Epithelial cell of esophagus (primary cell): ENCODE measurements at regions not wholly inside any gene's neighbourhood (a gene's known extent, or its start where the extent isn't known, plus 50 kb on each side); places are given as distances from the start of the nearest gene placed in this dataset.

Source experiments
- DNase-seq: peaks from one replicate; pipeline ENCODE4 v3.0.0; 2010; ENCODE audit warnings: low read depth
- H3K4me3 ChIP-seq: 2 replicates; pipeline ENCODE4 v1.5.1; 2011; ENCODE audit warnings: mild to moderate bottlenecking, low read length, control low read depth
- CTCF ChIP-seq: IDR thresholded peaks from 2 replicates; pipeline ENCODE4 v1.5.1; 2011; ENCODE audit warnings: low read depth, mild to moderate bottlenecking, low read length, control low read depth, inconsistent platforms; ENCODE audit not compliant: insufficient read depth; ENCODE audit errors: missing control alignments

DNA sequence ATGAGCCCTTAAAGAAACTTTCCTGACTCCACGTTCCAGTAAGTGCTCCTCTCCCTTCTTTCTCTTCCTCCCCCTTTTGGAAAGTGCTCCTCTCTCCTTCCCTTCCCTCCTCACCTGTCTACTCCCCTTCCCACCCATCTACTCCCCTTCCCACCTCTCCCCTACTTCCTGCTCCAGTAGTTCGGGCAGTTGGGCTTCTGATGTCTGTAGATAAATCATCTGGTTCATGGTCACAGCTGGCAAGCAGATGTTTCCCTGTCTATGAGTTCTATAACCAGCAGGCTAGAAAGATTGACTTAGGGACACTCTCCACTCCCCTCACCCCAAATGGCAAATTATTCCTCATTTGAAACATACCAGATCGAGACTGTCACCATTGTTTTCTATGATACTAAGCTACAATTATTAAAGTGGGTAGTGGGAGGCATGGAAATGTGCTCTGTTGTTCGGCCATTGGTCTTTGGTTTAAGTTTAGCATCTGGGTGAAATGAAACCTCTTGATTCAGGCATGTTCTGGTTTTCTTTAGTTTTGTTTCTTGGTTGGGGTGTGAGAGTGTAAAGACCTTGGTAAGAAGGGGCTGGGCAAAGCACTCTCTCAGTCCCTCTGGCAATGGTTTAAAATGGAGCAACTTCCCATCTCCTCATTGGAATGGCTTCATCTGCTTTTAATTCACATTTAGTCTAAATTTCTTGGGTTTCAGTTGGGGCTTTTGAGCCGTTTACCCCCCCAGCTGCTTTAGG lies 413.2 kb upstream of the SPRED2 start:
- no peak overlapping the region for H3K4me3 ChIP-seq
- TF ChIP-seq CTCF = no peak
- no peak for DNase-seq

DNA sequence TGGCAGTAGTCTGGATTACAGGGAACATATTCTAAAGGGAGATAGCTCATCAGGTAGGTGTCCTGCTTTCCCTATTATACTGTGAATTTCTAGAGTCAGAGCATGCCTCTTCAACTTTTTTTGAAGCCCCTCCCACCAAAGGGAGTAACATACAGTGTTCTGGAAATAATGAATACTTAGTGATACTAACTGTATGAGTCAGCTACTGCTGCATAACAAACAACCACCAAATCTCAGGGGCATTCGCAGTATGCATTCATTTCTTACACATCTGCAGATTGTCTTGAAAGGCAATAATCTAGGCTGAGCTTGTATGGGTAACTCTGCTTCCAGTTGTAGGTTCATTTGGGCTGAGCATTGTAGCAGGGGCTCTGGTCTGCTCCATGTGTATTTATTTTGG lies 409.7 kb upstream of the SPRED2 start:
- TF ChIP-seq CTCF = no peak
- no peak for DNase-seq
- H3K4me3 ChIP-seq = no peak overlapping the region

GRCh38 chr2:65835975-65836549 lies 403.7 kb upstream of the SPRED2 start:
- no peak overlapping the region for H3K4me3 ChIP-seq
- no peak for TF ChIP-seq CTCF
- DNase-seq = no peak

DNA sequence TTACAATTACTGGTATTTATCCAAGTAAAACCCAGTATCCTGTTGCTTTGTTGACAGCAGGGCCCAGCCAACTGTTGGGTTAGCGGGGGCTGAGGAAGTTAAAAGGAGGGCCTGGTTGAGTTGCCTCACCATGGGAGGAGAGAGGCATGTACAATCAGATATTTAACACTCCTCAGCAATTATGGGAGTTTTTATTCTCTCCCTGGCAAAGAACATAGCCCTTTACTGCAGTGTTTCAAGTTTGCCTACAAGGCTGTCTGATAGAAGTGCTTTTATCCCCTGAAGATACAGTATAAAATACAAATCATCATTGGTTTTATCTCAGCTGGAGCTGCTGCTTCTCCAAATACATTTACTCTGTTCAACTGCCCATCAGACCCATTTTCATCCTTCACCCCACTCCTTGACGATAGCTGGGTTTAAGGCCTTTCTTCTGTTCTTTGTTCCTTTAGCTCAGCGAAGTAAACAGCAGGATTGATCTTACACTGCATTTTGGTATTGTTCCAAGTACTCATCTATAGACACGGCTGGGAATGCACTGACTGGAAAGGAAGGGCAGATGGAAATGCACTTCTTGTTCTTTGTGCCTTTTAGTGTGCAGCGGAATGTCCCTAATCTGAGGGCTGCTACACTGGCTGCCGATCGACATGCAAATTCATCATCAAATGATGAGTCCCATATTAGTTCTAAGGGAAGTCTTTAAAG lies 402.5 kb upstream of the SPRED2 start:
- TF ChIP-seq CTCF = no peak
- no peak for DNase-seq
- no peak overlapping the region for H3K4me3 ChIP-seq

DNA sequence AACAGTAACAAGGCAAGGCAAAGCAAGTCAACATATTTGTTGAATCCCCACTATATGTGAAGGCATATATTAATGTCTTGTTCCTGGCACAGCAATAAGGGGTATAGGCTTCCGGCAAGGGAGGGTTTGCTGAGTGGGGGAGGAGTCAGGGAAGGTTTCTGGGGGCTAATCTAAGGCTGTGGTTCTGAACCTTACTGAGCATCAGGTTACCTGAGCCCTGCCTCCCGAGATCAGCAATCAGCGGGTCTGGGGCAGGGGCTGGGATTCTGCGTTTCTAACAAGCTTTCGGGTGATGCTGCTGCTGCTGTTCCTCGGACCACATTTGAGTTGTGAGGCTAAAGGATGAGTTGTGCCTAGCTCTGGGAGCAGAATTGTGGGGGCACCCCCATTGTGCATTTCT lies 401.7 kb upstream of the SPRED2 start:
- no peak overlapping the region for H3K4me3 ChIP-seq
- DNase-seq = no peak
- no peak for TF ChIP-seq CTCF

GRCh38 chr2:65831509-65831908 lies 399.1 kb upstream of the SPRED2 start:
- H3K4me3 ChIP-seq = no peak overlapping the region
- no peak for TF ChIP-seq CTCF
- DNase-seq = no peak
